IMR-90 (cell line): ENCODE measurements at regions not wholly inside any gene's neighbourhood (a gene's known extent, or its start where the extent isn't known, plus 50 kb on each side); places are given as distances from the start of the nearest gene placed in this dataset.

Experiments used
- ATAC-seq: fragments of 200-7000 bp; cut with Tn5 transposase; 2 replicates; pipeline ENCODE4 v1.9.1; 2020; ENCODE audit warnings: low read depth, mild to moderate bottlenecking, moderate library complexity
- BruUV-seq: library from RNA; stranded (reverse); fragments of 400-500 nt; replicated peaks from 2 replicates; lab custom pipeline; 2021; lab: Mats Ljungman, UMichigan
- CTCF ChIA-PET: fragments of 300-600 bp; formaldehyde crosslinking; extraction: SDS; loops from one replicate; lab custom pipeline; 2021; ENCODE audit warnings: antibody characterized with exemption; lab: Yijun Ruan, JAX
- POLR2A ChIA-PET: fragments of 300-600 bp; sonication (Branson Sonifier 250); formaldehyde crosslinking; loops from one replicate; lab custom pipeline; 2022; ENCODE audit warnings: antibody characterized with exemption; ENCODE audit not compliant: unreplicated experiment; lab: Charles Lee
- DNase-seq: peaks from one replicate; pipeline ENCODE4 v3.0.0; 2013
- H2AFZ ChIP-seq: replicated peaks from 2 replicates; pipeline ENCODE3; 2013; ENCODE audit warnings: low read length, mild to moderate bottlenecking; ENCODE audit not compliant: poor library complexity
- H2AK5ac ChIP-seq: 2 replicates; pipeline ENCODE4 v1.6.1; 2013; ENCODE audit warnings: low read depth, low read length, inconsistent platforms
- H2AK9ac ChIP-seq: replicated peaks from 2 replicates; pipeline ENCODE3; 2013; ENCODE audit warnings: mild to moderate bottlenecking, low read depth, low read length, moderate library complexity; ENCODE audit not compliant: poor library complexity
- H2BK120ac ChIP-seq: 2 replicates; pipeline ENCODE4 v1.6.1; 2013; ENCODE audit warnings: low read depth, low read length, inconsistent platforms
- H2BK15ac ChIP-seq: 3 replicates; pipeline ENCODE4 v1.6.1; 2013; ENCODE audit warnings: low read depth, low read length, inconsistent platforms
- H2BK20ac ChIP-seq: 2 replicates; pipeline ENCODE4 v1.6.1; 2013; ENCODE audit warnings: low read depth, mild to moderate bottlenecking, inconsistent platforms, low read length, moderate library complexity
- H2BK5ac ChIP-seq: 2 replicates; pipeline ENCODE4 v1.6.1; 2013; ENCODE audit warnings: mild to moderate bottlenecking, low read depth, low read length, inconsistent platforms; ENCODE audit not compliant: poor library complexity, severe bottlenecking
- H3K14ac ChIP-seq: replicated peaks from 2 replicates; pipeline ENCODE4 v1.6.1; 2013; ENCODE audit warnings: low read depth, low read length, inconsistent platforms
- H3K18ac ChIP-seq: 2 replicates; pipeline ENCODE4 v1.6.1; 2013; ENCODE audit warnings: low read depth, low read length, control low read depth
- H3K23ac ChIP-seq: 2 replicates; pipeline ENCODE4 v1.6.1; 2013; ENCODE audit warnings: low read depth, low read length, inconsistent platforms
- H3K27ac ChIP-seq: 2 replicates; pipeline ENCODE4 v1.5.1; 2013; ENCODE audit warnings: mild to moderate bottlenecking, control low read depth, low read length; ENCODE audit not compliant: insufficient read depth
- H3K27me3 ChIP-seq: 2 replicates; pipeline ENCODE4 v1.6.1; 2013; ENCODE audit warnings: low read length; ENCODE audit not compliant: control insufficient read depth, insufficient read depth
- H3K36me3 ChIP-seq: 2 replicates; pipeline ENCODE4 v1.6.1; 2013; ENCODE audit warnings: low read length, mixed read lengths; ENCODE audit not compliant: control insufficient read depth, insufficient read depth
- H3K4ac ChIP-seq: 2 replicates; pipeline ENCODE4 v1.6.1; 2013; ENCODE audit warnings: low read depth, low read length, inconsistent platforms
- H3K4me1 ChIP-seq: 2 replicates; pipeline ENCODE4 v1.6.1; 2013; ENCODE audit warnings: low read length, mixed read lengths; ENCODE audit not compliant: control insufficient read depth, insufficient read depth
- H3K4me2 ChIP-seq: 2 replicates; pipeline ENCODE4 v1.6.1; 2013; ENCODE audit warnings: low read depth, mild to moderate bottlenecking, control low read depth, low read length, moderate library complexity
- H3K4me3 ChIP-seq: 2 replicates; pipeline ENCODE4 v1.5.1; 2013; ENCODE audit warnings: low read depth, mild to moderate bottlenecking, control low read depth, low read length, moderate library complexity; ENCODE audit not compliant: insufficient read depth
- H3K56ac ChIP-seq: 2 replicates; pipeline ENCODE4 v1.6.1; 2013; ENCODE audit warnings: low read length, inconsistent platforms; ENCODE audit not compliant: insufficient read depth; ENCODE audit errors: extremely low read depth
- H3K79me1 ChIP-seq, 2 experiments: 2 replicates each; pipeline ENCODE4 v1.6.1; 2013; ENCODE audit warnings: low read length in 2 of 2, inconsistent platforms in 1 of 2, low read depth in 1 of 2
- H3K9ac ChIP-seq: 2 replicates; pipeline ENCODE4 v1.6.1; 2013; ENCODE audit warnings: low read depth, low read length, control low read depth
- H3K9me1 ChIP-seq: 2 replicates; pipeline ENCODE4 v1.6.1; 2013; ENCODE audit warnings: low read length, inconsistent platforms; ENCODE audit not compliant: insufficient read depth
- H3K9me3 ChIP-seq: 2 replicates; pipeline ENCODE4 v1.6.1; 2013; ENCODE audit warnings: low read length; ENCODE audit not compliant: control insufficient read depth, insufficient read depth
- H4K20me1 ChIP-seq: 2 replicates; pipeline ENCODE4 v1.6.1; 2013; ENCODE audit warnings: low read length, inconsistent platforms; ENCODE audit not compliant: insufficient read depth
- H4K5ac ChIP-seq: 2 replicates; pipeline ENCODE4 v1.6.1; 2013; ENCODE audit warnings: mild to moderate bottlenecking, low read depth, low read length, control low read depth
- H4K8ac ChIP-seq, 2 experiments: 2 replicates each; pipeline ENCODE4 v1.6.1; 2013; ENCODE audit warnings: low read depth in 2 of 2, low read length in 2 of 2, control low read depth in 1 of 2, inconsistent platforms in 1 of 2
- H4K91ac ChIP-seq: 2 replicates; pipeline ENCODE4 v1.6.1; 2013; ENCODE audit warnings: low read depth, low read length, inconsistent platforms; ENCODE audit not compliant: insufficient read depth
- BHLHE40 ChIP-seq: fragments of 150-350 bp; IDR thresholded peaks from 2 replicates; pipeline ENCODE4 v1.6.1; 2016; ENCODE audit warnings: mild to moderate bottlenecking, low read depth, low read length
- CEBPB ChIP-seq: IDR thresholded peaks from 2 replicates; pipeline ENCODE4 v1.6.1; 2012; ENCODE audit warnings: low read depth, low read length, improper control_type of control experiment
- CHD1 ChIP-seq: IDR thresholded peaks from 2 replicates; pipeline ENCODE4 v1.6.1; 2012; ENCODE audit warnings: low read depth, low read length, improper control_type of control experiment
- ELK1 ChIP-seq: fragments of 150-350 bp; IDR thresholded peaks from 2 replicates; pipeline ENCODE4 v1.6.1; 2016; ENCODE audit warnings: low read depth, mild to moderate bottlenecking, low read length, moderate library complexity, borderline replicate concordance
- FOS ChIP-seq: fragments of 150-350 bp; IDR thresholded peaks from 2 replicates; pipeline ENCODE4 v1.6.1; 2016; ENCODE audit warnings: low read depth, low read length
- MAFK ChIP-seq: IDR thresholded peaks from 2 replicates; pipeline ENCODE4 v1.6.1; 2012; ENCODE audit warnings: low read depth, low read length, improper control_type of control experiment
- MAZ ChIP-seq: IDR thresholded peaks from 2 replicates; pipeline ENCODE4 v1.6.1; 2012; ENCODE audit warnings: low read depth, mild to moderate bottlenecking, low read length, improper control_type of control experiment, moderate library complexity, borderline replicate concordance
- MXI1 ChIP-seq: IDR thresholded peaks from 2 replicates; pipeline ENCODE4 v1.6.1; 2012; ENCODE audit warnings: low read depth, mild to moderate bottlenecking, low read length, moderate library complexity, borderline replicate concordance
- NFE2L2 ChIP-seq: fragments of 150-350 bp; IDR thresholded peaks from 2 replicates; pipeline ENCODE4 v1.6.1; 2016; ENCODE audit warnings: low read depth, mild to moderate bottlenecking, low read length
- POLR2A ChIP-seq: IDR thresholded peaks from 2 replicates; pipeline ENCODE4 v1.6.1; 2012; ENCODE audit warnings: mild to moderate bottlenecking, low read depth, low read length
- RAD21 ChIP-seq: IDR thresholded peaks from 2 replicates; pipeline ENCODE4 v1.6.1; 2012; ENCODE audit warnings: low read length, improper control_type of control experiment
- RCOR1 ChIP-seq: IDR thresholded peaks from 2 replicates; pipeline ENCODE4 v1.6.1; 2012; ENCODE audit warnings: mild to moderate bottlenecking, low read length, improper control_type of control experiment; ENCODE audit not compliant: insufficient replicate concordance
- RFX5 ChIP-seq: IDR thresholded peaks from 2 replicates; pipeline ENCODE4 v1.8.0; 2012; ENCODE audit warnings: low read depth, mild to moderate bottlenecking, low read length, moderate library complexity
- SMC3 ChIP-seq: fragments of 150-350 bp; IDR thresholded peaks from 2 replicates; pipeline ENCODE4 v1.6.1; 2016; ENCODE audit warnings: low read depth, mild to moderate bottlenecking, antibody characterized with exemption, low read length, moderate library complexity
- dilution Hi-C: fragments of 300-500 bp; cut with HindIII; formaldehyde crosslinking; loops from one replicate; pipeline ENCODE4 v1.14.3; 2018; ENCODE audit warnings: low sequenced_read_pairs; ENCODE audit not compliant: unreplicated experiment
- in situ Hi-C: fragments of 300-500 bp; cut with MboI; formaldehyde crosslinking; loops from 3 replicates; pipeline ENCODE4 v1.14.3; 2019; ENCODE audit warnings: low sequenced_read_pairs, inconsistent platforms, mixed read lengths
- intact Hi-C: fragments of 100-400 bp; cut with micrococcal nuclease; formaldehyde crosslinking; loops from 2 replicates; pipeline ENCODE4 v1.10.0; 2022
- TF ChIP-seq, protein P1 (sequence below): fragments of 150-350 bp; IDR thresholded peaks from 2 replicates; pipeline ENCODE4 v1.6.1; 2017; ENCODE audit warnings: mild to moderate bottlenecking, antibody characterized with exemption, low read length, low read depth
- TF ChIP-seq, protein P2 (sequence below): conservative IDR thresholded peaks from 2 replicates; pipeline ENCODE4 v1.5.1; 2012; ENCODE audit warnings: mild to moderate bottlenecking, low read depth, low read length, improper control_type of control experiment

GRCh38 chr2:122255924-122256323, 500.5 kb downstream of the TSN start:
- ChIA-PET CTCF (interaction anchor here (1.1 kb wide), 1 partner anchor 11 kb away, joined by 3 read pairs; no protein-coding TSS in a partner anchor), POLR2A (no interaction called here)
- Histone ChIP-seq H3K4me1 (no peaks in the 10 kb centered on the region), H3K4me2 (no peak overlapping the region), H2AFZ (no peak overlapping the region), H2BK120ac (no peak overlapping the region), H2BK5ac (no peak overlapping the region), H3K27ac (no peak overlapping the region), H3K9me1 (no peaks in the 10 kb centered on the region), H3K9ac (no peak overlapping the region), H3K56ac (no peak overlapping the region), H4K5ac (no peak overlapping the region), H2AK9ac (no peak overlapping the region), H4K8ac (no peak overlapping the region), H3K18ac (no peak overlapping the region), H3K27me3 (no peaks in the 10 kb centered on the region), H3K14ac (no peak overlapping the region), H3K9me3 (no peaks in the 10 kb centered on the region; the same call in 1 of the 2 replicates), H3K4ac (no peak overlapping the region), H3K79me1 (no peaks in the 10 kb centered on the region), H3K4me3 (no peak overlapping the region), H3K36me3 (no peaks in the 10 kb centered on the region), H4K91ac (no peak overlapping the region), H3K23ac (no peak overlapping the region), H2BK15ac (no peak overlapping the region), H2AK5ac (no peak overlapping the region), H2BK20ac (no peak overlapping the region), H4K20me1 (no peaks in the 10 kb centered on the region)
- in situ Hi-C loops (no loop called here), dilution Hi-C loops (no loop called here), intact Hi-C loops (no loop called here)
- DNase-seq: no peak
- no TSS peak for BruUV-seq
- ATAC-seq: no peak
- TF ChIP-seq, protein P1, sequence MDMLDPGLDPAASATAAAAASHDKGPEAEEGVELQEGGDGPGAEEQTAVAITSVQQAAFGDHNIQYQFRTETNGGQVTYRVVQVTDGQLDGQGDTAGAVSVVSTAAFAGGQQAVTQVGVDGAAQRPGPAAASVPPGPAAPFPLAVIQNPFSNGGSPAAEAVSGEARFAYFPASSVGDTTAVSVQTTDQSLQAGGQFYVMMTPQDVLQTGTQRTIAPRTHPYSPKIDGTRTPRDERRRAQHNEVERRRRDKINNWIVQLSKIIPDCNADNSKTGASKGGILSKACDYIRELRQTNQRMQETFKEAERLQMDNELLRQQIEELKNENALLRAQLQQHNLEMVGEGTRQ: no peak
- no peak for TF ChIP-seq FOS
- TF ChIP-seq CEBPB: no peak
- TF ChIP-seq RCOR1: no peak
- TF ChIP-seq BHLHE40: no peak
- no peak for TF ChIP-seq MAFK
- no peak for TF ChIP-seq POLR2A
- no peak for TF ChIP-seq RFX5
- no peak for TF ChIP-seq CHD1
- TF ChIP-seq SMC3: no peak
- TF ChIP-seq NFE2L2: no peak
- TF ChIP-seq, protein P2, sequence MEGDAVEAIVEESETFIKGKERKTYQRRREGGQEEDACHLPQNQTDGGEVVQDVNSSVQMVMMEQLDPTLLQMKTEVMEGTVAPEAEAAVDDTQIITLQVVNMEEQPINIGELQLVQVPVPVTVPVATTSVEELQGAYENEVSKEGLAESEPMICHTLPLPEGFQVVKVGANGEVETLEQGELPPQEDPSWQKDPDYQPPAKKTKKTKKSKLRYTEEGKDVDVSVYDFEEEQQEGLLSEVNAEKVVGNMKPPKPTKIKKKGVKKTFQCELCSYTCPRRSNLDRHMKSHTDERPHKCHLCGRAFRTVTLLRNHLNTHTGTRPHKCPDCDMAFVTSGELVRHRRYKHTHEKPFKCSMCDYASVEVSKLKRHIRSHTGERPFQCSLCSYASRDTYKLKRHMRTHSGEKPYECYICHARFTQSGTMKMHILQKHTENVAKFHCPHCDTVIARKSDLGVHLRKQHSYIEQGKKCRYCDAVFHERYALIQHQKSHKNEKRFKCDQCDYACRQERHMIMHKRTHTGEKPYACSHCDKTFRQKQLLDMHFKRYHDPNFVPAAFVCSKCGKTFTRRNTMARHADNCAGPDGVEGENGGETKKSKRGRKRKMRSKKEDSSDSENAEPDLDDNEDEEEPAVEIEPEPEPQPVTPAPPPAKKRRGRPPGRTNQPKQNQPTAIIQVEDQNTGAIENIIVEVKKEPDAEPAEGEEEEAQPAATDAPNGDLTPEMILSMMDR: no peak
- TF ChIP-seq MAZ: no peak
- TF ChIP-seq ELK1: no peak
- TF ChIP-seq MXI1: no peak
- TF ChIP-seq RAD21: no peak
